ENCODE measurements at regions not wholly inside any gene's neighbourhood (a gene's known extent, or its start where the extent isn't known, plus 50 kb on each side); places are given as distances from the start of the nearest gene placed in this dataset.

GRCh38 chr22:34055525-34056200, 135.4 kb upstream of the LARGE1 start:
- DNase-seq (ENCODE audit: low spot score): no peak

- no peak for DNase-seq (ENCODE audit: low spot score)
Measured at GRCh38 chr22:34057726-34058125, 137.4 kb upstream of the LARGE1 start.

GRCh38 chr22:34064696-34065095, 144.4 kb upstream of the LARGE1 start:
- DNase-seq (ENCODE audit: low spot score): no peak

- no peak for DNase-seq (ENCODE audit: low spot score)
Measured at GRCh38 chr22:34067031-34067430, 146.8 kb upstream of the LARGE1 start.

- no peak for DNase-seq (ENCODE audit: low spot score)
Measured at GRCh38 chr22:34068001-34068400, 147.7 kb upstream of the LARGE1 start.

GRCh38 chr22:34070051-34070450, 149.8 kb upstream of the LARGE1 start:
- no peak for DNase-seq (ENCODE audit: low spot score)

GRCh38 chr22:34070531-34070930, 150.3 kb upstream of the LARGE1 start:
- no peak for DNase-seq (ENCODE audit: low spot score)

- no peak for DNase-seq (ENCODE audit: low spot score)
Measured at GRCh38 chr22:34072585-34072984, 152.3 kb upstream of the LARGE1 start.

- no peak for DNase-seq (ENCODE audit: low spot score)
Measured at GRCh38 chr22:34080433-34080832, 160.2 kb upstream of the LARGE1 start.

- no peak for DNase-seq (ENCODE audit: low spot score)
Measured at GRCh38 chr22:34096770-34097169, 176.5 kb upstream of the LARGE1 start.

GRCh38 chr22:34099278-34099677, 179.0 kb upstream of the LARGE1 start:
- no peak for DNase-seq (ENCODE audit: low spot score)

- no peak for DNase-seq (ENCODE audit: low spot score)
Measured at GRCh38 chr22:34102633-34103032, 182.4 kb upstream of the LARGE1 start.

- no peak for DNase-seq (ENCODE audit: low spot score)
Measured at GRCh38 chr22:34105461-34106062, 185.3 kb upstream of the LARGE1 start.

- DNase-seq (ENCODE audit: low spot score): no peak
Measured at GRCh38 chr22:34108168-34108567, 187.9 kb upstream of the LARGE1 start.

GRCh38 chr22:34111210-34111824, 191.0 kb upstream of the LARGE1 start:
- peak; percentile 50 for DNase-seq (ENCODE audit: low spot score)

- no peak for DNase-seq (ENCODE audit: low spot score)
Measured at GRCh38 chr22:34113381-34113780, 193.1 kb upstream of the LARGE1 start.

GRCh38 chr22:34114406-34114805, 194.1 kb upstream of the LARGE1 start:
- DNase-seq (ENCODE audit: low spot score): no peak

- DNase-seq (ENCODE audit: low spot score): no peak
Measured at GRCh38 chr22:34115722-34116121, 195.4 kb upstream of the LARGE1 start.

GRCh38 chr22:34116126-34116525, 195.8 kb upstream of the LARGE1 start:
- no peak for DNase-seq (ENCODE audit: low spot score)

- DNase-seq (ENCODE audit: low spot score): no peak
Measured at GRCh38 chr22:34122042-34122441, 201.8 kb upstream of the LARGE1 start.

- DNase-seq (ENCODE audit: low spot score): no peak
Measured at GRCh38 chr22:34129691-34130486, 209.6 kb upstream of the LARGE1 start.

GRCh38 chr22:34135749-34136148, 215.5 kb upstream of the LARGE1 start:
- DNase-seq (ENCODE audit: low spot score): no peak

GRCh38 chr22:34150023-34150422, 229.7 kb upstream of the LARGE1 start:
- no peak for DNase-seq (ENCODE audit: low spot score)
